Forelimb muscle (tissue), 1 donor: ENCODE measurements at regions not wholly inside any gene's neighbourhood (a gene's known extent, or its start where the extent isn't known, plus 50 kb on each side); places are given as distances from the start of the nearest gene placed in this dataset.
"Not testable (repeated sequence)": the region's sequence is repeated elsewhere in the genome, so short reads cannot be mapped to it uniquely, and the experiment has no call there.

ENCODE experiments used
- DNase-seq: peaks from one replicate; pipeline ENCODE4 v3.0.0-alpha.2; 2013; ENCODE audit warnings: low read depth

GRCh38 chr4:1530356-1530755 is 124.1 kb upstream of the NKX1-1 start:
- DNase-seq, result no peak

- DNase-seq, result no peak
Measured at GRCh38 chr4:1524761-1525160, 118.5 kb upstream of the NKX1-1 start.

GRCh38 chr4:1523907-1524636 is 117.8 kb upstream of the NKX1-1 start:
- no peak for DNase-seq

GRCh38 chr4:1523506-1523905 is 117.3 kb upstream of the NKX1-1 start:
- DNase-seq, result no peak

GRCh38 chr4:1523033-1523432 is 116.8 kb upstream of the NKX1-1 start:
- DNase-seq, result no peak

GRCh38 chr4:1522606-1523005 is 116.4 kb upstream of the NKX1-1 start:
- DNase-seq, result no peak

GRCh38 chr4:1521821-1522361 is 115.6 kb upstream of the NKX1-1 start:
- DNase-seq, result no peak

- not testable (repeated sequence) for DNase-seq
Measured at GRCh38 chr4:1520795-1521576, 114.7 kb upstream of the NKX1-1 start.

- no peak for DNase-seq
Measured at GRCh38 chr4:1519787-1520661, 113.8 kb upstream of the NKX1-1 start.

GRCh38 chr4:1518997-1519700 is 112.9 kb upstream of the NKX1-1 start:
- DNase-seq, result no peak

GRCh38 chr4:1517592-1518411 is 111.6 kb upstream of the NKX1-1 start:
- DNase-seq, result no peak

GRCh38 chr4:1516881-1517480 is 110.7 kb upstream of the NKX1-1 start:
- no peak for DNase-seq

- no peak for DNase-seq
Measured at GRCh38 chr4:1516261-1516660, 110.0 kb upstream of the NKX1-1 start.

GRCh38 chr4:1515763-1516162 is 109.5 kb upstream of the NKX1-1 start:
- no peak for DNase-seq

- DNase-seq, result no peak
Measured at GRCh38 chr4:1515156-1515555, 108.9 kb upstream of the NKX1-1 start.

- no peak for DNase-seq
Measured at GRCh38 chr4:1514612-1515011, 108.4 kb upstream of the NKX1-1 start.

GRCh38 chr4:1513936-1514483 is 107.8 kb upstream of the NKX1-1 start:
- no peak for DNase-seq

GRCh38 chr4:1512738-1513660 is 106.8 kb upstream of the NKX1-1 start:
- DNase-seq, result no peak
